ENCODE measurements at regions not wholly inside any gene's neighbourhood (a gene's known extent, or its start where the extent isn't known, plus 50 kb on each side); places are given as distances from the start of the nearest gene placed in this dataset.

DNA sequence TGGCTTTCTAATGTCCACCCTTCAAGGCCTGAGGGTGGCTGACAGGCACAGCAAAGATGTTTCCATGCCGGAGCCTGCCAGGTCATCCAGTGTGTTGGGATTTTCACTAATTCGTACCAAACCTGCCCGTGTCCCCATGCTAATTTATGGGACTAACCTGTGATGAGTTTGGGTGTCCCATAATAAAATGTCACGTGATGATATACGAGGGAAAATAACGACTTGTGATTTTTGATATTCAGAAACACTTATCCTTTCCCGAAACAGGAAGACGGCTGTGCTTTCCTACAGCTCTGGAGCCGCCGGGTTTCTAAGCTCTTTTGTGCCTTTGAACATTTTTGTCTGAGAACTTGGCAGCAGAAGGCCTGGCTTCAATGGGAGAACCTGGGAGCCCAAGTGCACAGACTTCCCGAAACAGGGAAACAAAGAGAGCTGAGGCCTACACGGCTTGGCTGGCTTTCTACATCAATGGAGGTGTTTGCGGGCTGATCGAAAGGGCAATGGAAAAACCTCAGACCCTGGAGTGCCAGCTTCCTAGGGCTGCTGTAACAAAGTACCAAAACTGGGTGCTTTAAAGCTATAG lies 171.9 kb upstream of the JARID2 start:
- peak in 27 of 42 donors; percentile 4 to 74 (median 36) for DNase-seq
- intact Hi-C loops (cut with DNase I) = no loop called here

DNA sequence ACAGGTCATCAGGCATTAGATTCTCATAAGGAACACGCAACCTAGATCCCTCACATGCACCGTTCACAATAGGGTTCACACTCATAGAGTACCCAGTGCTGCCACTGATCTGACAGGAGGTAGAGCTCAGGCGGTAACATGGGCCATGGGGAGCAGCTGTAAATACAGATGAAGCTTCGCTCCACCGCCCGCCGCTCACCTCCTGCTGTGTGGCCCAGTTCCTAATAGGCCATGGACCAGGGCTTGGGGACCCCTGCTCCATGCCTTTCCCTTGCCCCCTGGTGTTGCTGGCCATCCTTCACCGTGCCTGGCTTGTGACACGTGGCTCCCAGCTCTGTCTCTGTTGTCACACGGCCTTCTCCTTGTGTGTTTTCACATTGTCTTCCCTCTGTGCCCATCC lies 171.1 kb upstream of the JARID2 start:
- intact Hi-C loops (cut with DNase I) = no loop called here
- DNase-seq = no peak

DNA sequence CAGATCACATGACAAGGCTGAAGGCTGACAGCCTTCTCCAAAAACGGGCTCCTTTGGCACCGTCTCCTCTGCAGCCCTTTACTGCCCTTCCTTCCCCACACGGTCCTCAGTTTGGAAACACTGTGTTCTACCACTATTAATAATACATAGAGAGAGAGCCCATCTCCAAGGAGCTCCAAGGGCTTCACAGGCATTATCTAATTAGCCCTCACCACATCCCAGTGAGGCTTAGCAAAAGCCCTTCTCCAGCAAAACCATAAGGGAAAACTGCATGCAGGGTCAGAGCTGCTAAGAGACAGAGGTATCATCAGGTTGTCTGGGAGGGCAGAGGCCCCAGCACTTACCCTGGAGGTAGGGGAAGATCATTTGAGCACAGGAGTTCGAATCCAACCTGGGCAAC lies 169.3 kb upstream of the JARID2 start:
- DNase-seq = peak in 1 of 42 donors; percentile 11
- intact Hi-C loops (cut with DNase I) = no loop called here

DNA sequence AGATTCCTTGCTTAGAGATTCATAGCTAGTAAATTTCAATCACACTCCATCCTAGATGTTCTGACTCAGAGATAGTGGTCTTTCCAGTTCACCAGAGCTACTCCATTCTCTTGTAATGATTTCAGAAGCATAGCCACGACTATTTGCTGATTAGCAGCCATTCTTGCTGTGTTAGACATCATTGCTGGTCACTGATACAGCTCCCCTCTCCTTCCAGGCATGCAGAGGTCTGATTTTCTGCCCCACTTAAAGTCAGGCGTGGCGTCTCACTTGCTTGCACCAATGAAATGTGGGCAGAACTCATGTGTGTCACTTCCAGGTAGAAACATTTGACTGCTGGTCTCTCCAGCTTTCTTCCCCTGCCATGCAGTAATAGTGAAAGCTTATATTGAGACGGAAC lies 168.9 kb upstream of the JARID2 start:
- intact Hi-C loops (cut with DNase I) = no loop called here
- DNase-seq = no peak

DNA sequence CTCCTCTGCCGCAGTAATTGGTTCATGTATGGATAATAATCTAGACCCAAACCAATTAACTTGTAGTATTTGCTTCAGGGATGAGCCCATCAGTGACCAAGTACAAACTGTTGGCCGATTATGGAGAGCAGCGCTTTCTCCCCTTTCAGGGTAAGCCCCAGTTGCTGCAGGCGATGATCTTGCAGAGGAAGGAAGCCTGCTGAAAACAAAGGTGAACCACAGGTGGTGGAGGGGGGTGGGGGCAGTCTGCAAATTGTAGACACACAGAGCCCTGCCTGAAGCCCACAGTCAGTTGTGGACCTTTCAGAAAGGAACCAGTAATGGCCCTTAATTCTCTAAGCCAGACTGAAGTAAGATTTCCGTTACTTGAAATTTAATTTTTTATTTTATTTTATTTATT lies 167.9 kb upstream of the JARID2 start:
- no peak for DNase-seq
- intact Hi-C loops (cut with DNase I) = no loop called here

DNA sequence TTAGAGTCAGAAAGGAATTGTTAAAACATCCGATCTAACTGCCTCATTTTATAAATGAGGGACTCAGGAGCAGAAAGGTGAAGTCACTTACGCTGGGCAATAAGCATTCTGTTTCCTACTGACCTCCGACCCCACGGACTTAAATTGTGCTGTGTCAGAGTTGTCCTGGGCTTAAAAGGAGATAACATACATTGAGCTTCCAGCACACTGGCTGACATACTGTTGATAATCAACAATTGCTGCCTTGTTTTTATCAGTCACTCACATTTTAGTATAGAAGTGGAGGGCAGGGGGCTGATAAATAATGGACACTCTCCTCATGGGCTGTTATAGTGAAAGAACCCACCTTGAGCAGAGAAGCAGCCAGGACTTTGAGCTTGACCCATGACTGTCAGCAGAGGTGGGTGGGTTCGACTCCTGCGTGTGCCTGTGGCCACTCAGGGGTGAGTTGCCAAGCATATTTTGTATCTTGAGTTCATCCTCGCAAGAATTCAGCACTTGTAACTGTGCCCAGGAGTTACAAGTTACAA lies 166.5 kb upstream of the JARID2 start:
- DNase-seq = no peak
- intact Hi-C loops (cut with DNase I) = no loop called here

DNA sequence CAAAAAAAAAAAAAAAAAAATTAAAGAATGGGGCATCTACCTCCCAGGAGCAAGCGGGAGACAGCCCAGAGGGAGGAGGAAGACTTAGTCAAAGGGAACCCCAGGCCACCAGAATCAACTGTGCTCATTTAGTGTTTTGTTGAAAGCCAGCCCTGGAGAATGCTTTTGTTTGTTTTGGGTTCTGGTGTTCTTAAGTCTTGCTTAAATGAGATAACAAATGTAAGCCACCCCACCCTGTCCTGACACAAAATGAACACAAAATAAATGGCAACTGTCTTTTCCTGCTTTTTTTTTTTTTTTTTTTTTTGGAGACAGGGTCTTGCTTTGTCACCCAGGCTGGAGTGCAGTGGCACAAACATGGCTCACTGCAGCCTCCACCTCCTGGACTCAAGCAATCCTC lies 165.0 kb upstream of the JARID2 start:
- intact Hi-C loops (cut with DNase I) = no loop called here
- DNase-seq = no peak

DNA sequence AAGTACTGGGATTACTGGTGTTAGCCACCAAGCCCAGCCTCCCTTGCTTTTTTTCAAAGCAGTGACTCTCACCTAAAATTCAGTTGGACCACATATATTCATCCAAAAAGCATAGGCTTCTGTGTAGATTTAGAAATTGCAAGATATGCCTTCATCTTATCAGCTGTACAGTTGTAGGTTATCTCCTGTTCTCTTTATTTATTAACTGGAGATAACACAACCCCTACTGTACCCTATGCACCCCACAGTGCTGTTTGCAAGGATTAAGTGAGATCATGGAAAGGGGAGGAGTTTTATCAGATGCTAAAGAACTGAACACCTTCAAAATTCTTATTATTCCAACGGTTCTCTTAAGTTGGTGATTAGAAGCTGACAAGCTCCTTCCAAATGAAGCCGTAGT lies 164.4 kb upstream of the JARID2 start:
- DNase-seq = no peak
- intact Hi-C loops (cut with DNase I) = no loop called here

DNA sequence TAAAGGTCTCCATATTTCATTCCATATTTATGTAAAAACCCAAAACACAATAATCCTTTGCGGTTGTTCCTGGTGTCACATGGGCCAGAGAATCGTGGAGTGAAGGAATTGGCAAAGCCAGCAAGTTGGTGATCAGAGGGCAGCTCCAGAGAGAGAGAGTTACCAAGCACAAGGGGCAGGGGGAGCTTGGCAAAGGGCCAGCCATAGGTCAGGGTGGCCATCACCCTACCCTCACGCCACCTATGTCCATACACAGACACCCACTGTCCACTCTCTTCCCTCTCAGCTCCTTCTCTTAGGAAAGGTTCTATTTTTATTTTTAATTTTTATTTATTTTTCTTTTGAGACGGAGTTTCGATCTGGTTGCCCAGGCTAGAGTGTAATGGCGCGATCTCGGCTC lies 163.2 kb upstream of the JARID2 start:
- intact Hi-C loops (cut with DNase I) = no loop called here
- DNase-seq = no peak

DNA sequence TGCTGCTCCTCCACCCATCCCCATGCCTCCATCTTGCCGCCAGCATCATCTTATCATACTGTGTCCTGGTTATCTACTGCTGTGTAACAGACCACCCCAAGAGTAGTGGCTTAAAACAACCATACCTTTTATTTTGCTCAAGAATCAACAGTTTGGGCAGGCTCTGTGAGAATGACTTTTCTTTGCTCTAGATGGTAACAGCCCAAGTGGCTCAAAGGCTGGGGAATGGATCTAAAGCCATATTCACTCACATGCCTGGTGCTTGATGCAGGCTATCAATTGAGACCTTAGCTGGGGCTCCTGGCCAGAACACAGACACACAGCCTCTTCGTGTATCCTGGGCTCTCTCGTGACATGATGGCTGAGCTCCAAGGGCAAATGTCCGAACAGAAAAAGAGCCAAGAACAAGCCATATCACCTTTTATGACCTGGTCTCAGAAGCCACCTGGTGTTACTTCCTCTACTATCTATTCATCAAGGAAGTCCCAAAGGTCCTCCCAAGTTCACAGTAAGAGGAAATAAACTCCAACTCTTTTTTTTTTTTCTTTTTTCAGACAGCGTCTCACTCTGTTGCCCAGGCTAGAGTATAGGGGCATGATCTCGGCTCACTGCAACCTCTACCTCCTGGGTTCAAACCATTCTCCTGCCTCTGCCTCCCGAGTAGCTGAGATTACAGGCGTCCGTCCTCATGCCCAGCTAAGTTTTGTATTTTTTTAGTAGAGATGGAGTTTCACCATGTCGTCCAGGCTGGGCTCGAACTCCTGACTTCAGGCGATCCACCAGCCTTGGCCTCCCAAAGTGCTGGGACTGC lies 159.3 kb upstream of the JARID2 start:
- no peak for DNase-seq
- intact Hi-C loops (cut with DNase I) = no loop called here

DNA sequence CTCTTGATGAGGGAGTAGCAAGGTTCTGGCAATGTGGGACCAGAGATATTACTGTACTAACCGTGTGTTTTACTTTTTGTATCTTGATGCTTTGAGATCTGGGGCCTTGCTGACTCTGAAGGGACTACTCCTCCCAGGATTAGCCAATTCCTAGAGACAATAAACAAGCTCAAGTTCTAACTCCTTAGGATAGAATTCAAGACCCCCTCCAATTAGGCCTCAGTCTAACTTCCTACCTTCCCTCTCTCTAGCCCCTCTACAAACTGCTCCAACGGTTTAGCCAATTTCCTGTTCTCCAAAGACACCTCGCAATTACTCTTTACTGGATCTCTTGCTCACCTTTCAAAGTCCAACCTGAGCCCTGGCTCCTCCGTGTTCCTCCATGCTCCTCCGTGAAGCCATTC lies 158.7 kb upstream of the JARID2 start:
- intact Hi-C loops (cut with DNase I) = no loop called here
- no peak for DNase-seq

DNA sequence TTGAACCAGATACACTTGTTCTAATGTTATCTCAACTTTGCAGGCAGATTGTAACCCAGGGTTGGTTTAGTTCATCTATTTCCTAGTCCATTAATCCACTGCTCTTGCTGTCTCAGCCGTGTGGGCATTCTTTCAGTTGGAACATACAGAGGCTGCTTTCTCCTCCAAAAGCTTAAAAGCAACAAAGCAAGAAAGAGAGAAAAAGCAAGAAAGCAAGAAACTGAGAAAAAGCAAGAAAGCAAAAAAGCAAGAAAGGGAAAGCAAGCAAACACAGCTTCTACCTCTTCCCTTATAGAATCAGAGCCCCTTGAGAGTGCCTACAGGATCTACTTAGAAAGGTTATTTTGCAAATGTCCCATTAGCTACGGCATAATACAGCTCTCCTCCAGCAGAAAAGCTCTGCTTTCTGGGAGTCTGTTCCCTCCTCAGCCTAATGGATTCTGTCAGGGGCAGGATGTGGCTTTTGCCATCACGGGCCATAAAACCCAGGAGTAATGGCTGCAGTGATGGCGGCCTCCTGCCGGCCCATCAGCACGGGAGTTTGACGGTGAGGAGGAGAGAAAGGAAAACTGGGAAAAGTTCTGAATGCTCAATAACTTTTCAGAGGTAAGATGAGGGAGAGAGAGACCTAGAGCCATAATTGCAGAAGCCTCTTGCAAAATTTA lies 156.8 kb upstream of the JARID2 start:
- no peak for DNase-seq
- intact Hi-C loops (cut with DNase I) = no loop called here

DNA sequence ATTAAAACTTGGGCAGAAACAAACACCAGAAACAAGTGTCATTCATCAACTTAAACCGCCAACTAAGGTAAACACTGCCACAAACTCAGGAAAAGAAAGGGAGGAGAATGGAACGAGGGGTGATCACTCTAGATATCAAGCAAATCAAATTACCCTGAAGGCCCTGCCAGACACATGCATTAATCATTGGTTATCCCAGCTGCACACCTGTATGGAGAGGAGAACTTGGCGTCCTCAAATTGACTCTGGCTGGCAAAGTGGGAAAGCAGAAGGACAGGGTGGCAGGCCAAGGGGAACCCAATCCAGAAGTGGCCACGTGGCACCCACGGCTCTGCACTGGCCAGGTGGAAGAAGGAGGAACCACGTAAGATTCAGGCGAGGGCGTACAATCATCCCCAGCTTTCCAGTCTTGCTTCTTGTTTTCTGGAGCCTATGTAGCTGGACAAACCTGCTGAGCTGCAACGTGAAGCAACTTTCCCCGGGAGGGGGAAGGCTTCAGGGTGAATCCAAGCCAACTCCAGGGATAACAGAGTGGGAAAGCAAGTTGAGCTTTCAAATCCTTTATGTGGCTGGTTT lies 156.2 kb upstream of the JARID2 start:
- no peak for DNase-seq
- intact Hi-C loops (cut with DNase I) = no loop called here

DNA sequence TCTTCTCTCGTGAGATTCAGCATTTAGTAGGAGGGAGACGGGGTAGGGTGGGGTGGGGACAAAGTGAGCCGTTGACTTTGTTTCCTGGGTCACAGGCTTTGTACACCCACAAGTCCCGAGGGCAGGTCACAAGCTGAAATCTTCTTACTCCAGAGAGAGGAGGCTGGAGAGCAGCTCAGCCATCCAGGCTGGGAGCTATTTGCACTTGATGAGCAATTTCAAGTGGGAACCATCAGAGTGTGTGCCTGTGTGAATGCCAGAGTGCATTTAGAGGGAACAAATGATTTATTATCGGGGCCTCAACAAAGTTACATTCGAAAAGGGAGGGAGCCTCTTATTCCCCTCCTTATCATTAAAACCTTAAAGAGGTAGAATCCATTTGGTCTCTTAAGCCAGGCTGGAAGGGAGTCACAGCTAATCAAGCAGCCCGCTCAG lies 155.7 kb upstream of the JARID2 start:
- DNase-seq = peak in 1 of 42 donors; percentile 11
- intact Hi-C loops (cut with DNase I) = no loop called here

DNA sequence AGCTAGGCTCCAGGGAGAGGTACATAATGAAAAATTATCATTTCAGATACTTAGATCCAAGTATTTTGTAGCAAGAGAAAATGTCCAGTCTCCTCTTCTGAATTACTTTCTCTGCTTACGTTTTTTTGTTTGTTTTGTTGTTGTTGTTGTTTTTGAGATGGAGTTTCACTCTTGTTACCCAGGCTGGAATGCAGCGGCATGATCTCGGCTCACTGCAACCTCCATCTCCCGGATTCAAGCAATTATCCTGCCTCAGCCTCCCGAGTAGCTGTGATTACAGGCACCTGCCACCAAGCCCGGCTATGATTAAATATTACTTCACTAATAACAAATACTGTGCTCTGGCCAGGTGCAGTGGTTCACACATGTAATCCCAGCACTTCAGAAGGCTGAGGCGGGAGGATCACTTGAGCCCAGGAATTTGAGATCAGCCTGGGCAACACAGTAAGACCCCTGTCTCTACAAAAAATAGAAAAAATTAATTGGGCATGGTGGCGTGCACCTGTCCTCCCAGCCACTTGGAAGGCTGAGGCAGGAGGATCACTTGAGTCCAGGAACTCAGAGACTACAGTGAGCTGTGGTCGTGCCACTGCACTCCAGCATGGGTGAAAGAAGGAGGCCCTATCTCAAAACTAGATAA lies 155.0 kb upstream of the JARID2 start:
- no peak for DNase-seq
- intact Hi-C loops (cut with DNase I) = no loop called here

DNA sequence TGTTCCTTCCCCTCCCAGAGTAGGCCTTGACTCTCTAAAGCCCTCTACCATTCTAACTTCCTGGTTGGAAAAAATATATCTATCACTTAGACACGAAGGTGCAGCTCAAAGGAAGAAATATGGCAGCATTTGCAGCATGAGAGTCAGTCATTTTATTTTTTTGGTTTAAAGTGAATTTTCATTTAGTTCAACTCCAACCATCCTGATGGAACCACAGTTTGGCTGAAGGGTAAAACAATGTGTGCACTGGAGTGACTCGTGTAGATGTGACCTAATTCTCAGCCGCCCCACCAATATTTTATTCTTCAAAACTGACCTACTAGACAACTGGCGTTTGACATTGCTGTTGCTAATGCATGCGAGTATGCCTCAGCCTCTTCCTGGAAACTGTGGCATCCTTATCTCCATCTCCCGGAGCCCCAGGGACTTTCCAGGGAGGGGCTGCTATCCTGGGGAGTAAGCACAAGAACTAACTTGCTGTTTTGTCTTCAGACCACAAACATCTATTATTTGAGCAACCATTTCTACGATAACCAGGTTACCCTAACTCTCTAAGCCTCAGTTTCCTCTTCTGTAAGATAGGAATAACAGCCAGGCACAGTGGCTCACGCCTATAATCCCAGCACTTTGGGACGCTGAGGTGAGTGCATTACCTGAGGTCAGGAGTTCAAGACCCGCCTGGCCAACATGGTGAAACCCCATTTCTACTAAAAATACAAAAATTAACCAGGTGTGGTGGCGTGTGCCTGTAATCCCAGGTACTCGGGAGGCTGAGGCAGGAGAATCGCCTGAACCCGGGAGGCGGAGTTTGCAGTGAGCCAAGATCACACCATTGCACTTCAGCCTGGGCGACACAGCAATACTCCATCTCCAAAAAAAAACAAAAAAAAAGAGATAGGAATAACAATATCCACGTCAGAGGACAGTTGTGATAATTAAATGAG lies 148.7 kb upstream of the JARID2 start:
- intact Hi-C loops (cut with DNase I) = no loop called here
- DNase-seq = no peak

DNA sequence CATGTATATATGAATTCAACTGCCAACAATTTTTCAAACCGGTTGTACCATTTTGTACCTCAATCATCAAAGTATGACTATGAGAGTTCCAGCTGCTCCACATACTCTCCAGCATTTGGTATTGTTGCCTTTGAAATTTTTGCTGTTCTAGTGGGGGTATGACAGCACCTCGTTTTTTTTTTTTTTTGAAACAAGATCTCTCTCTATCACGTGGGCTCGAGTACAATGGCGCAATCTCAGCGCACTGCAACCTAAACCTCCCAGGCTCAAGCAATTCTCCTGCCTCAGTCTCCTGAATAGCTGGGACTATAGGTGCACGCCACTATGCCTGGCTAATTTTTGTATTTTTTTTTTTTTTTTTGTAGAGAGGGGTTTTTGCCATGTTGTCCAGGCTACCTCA lies 144.7 kb upstream of the JARID2 start:
- intact Hi-C loops (cut with DNase I) = no loop called here
- no peak for DNase-seq

DNA sequence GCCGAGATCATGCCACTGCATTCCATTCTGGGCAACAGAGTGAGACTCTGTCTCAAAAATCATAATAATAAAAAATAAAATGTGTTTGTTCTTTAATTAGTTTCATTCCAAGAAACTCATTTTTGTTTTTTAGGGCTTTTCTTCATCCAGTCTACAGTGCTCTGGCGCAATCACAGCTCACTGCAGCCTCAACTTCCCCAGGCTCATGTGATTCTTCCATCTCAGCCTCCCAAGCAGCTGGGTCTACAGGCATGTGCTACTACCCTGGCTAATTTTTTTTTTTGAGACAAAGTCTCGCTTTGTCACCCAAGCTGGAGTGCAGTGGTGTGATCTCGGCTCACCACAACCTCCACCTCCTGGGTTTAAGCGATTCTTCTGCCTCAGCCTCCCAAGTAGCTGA lies 143.6 kb upstream of the JARID2 start:
- intact Hi-C loops (cut with DNase I) = no loop called here
- no peak for DNase-seq

All from head of caudate nucleus (tissue), 42 donors.